ENCODE measurements at regions not wholly inside any gene's neighbourhood (a gene's known extent, or its start where the extent isn't known, plus 50 kb on each side); places are given as distances from the start of the nearest gene placed in this dataset.
"Not testable (repeated sequence)": the region's sequence is repeated elsewhere in the genome, so short reads cannot be mapped to it uniquely, and the experiment has no call there.

GRCh38 chrX:71822314-71822713, 59.2 kb downstream of the CXorf49B start:
- not testable (repeated sequence) for FAIRE-seq

GRCh38 chrX:71823391-71824057, 60.4 kb downstream of the CXorf49B start:
- FAIRE-seq: no peak

- FAIRE-seq: no peak
These were observed 64.9 kb downstream of the CXorf49B start for GRCh38 chrX:71828086-71828485.

- not testable (repeated sequence) for FAIRE-seq
These were observed 72.6 kb upstream of the NHSL2 start for GRCh38 chrX:71838092-71838491.

- no peak for FAIRE-seq
These were observed 64.2 kb upstream of the NHSL2 start for GRCh38 chrX:71846429-71846828.

GRCh38 chrX:71852182-71852581, 58.5 kb upstream of the NHSL2 start:
- FAIRE-seq: no peak

GRCh38 chrX:71859637-71860036, 51.0 kb upstream of the NHSL2 start:
- FAIRE-seq: peak; percentile 92
